ENCODE measurements at regions not wholly inside any gene's neighbourhood (a gene's known extent, or its start where the extent isn't known, plus 50 kb on each side); places are given as distances from the start of the nearest gene placed in this dataset.

- POLR2A ChIA-PET: no interaction called here
- Mint-ChIP-seq H3K9me3 (no peaks in the 10 kb centered on the region), H3K27me3 (no peaks in the 10 kb centered on the region), H3K36me3 (ENCODE audit: low read depth) (no peaks in the 10 kb centered on the region), H3K27ac (no peak overlapping the region), H3K4me1 (ENCODE audit: low read depth) (no peaks in the 10 kb centered on the region), H3K4me3 (no peak overlapping the region)
- H3K9me3 ChIP-seq (ENCODE audit: control insufficient read depth in 1 of 2, insufficient read depth in 1 of 2, low read length in 2 of 2): no peaks in the 10 kb centered on the region
- CTCF ChIA-PET: no interaction called here
- ATAC-seq (ENCODE audit: poor library complexity) (no peak), DNase-seq (no peak)
- H3K27ac ChIP-seq (ENCODE audit: low read depth in 1 of 2, low read length in 2 of 2): no peak overlapping the region
- no peak overlapping the region for H3K4me3 ChIP-seq (ENCODE audit: low read length)
- H3K27me3 ChIP-seq (ENCODE audit: control insufficient read depth in 1 of 2, insufficient read depth in 2 of 2, low read length in 2 of 2): peaks cover 0 to 4% of the 10 kb centered on the region in 2 experiments
- no peak for TF ChIP-seq CTCF (IDR thresholded peaks at IDR 0.05)
- intact Hi-C loops (cut with DNase I, micrococcal nuclease): no loop called here
- H3K36me3 ChIP-seq (ENCODE audit: insufficient read depth, low read length): no peaks in the 10 kb centered on the region
- H3K4me1 ChIP-seq (ENCODE audit: insufficient read depth, low read length): no peaks in the 10 kb centered on the region
These were observed 107.9 kb downstream of the LMO4 start for GRCh38 chr1:87436534-87436933.

- Mint-ChIP-seq H3K36me3 (ENCODE audit: low read depth) (no peaks in the 10 kb centered on the region), H3K27ac (no peak overlapping the region), H3K4me1 (ENCODE audit: low read depth) (no peaks in the 10 kb centered on the region), H3K4me3 (no peak overlapping the region), H3K9me3 (no peaks in the 10 kb centered on the region), H3K27me3 (no peaks in the 10 kb centered on the region)
- ChIA-PET CTCF (no interaction called here), POLR2A (interaction anchor here (1.0 kb wide), 1 partner anchor 10 kb away, joined by 3 read pairs; no protein-coding TSS in a partner anchor)
- no peak overlapping the region for H3K4me3 ChIP-seq (ENCODE audit: low read length)
- ATAC-seq (ENCODE audit: poor library complexity) (no peak), DNase-seq (no peak)
- no peaks in the 10 kb centered on the region for H3K9me3 ChIP-seq (ENCODE audit: control insufficient read depth in 1 of 2, insufficient read depth in 1 of 2, low read length in 2 of 2)
- H3K36me3 ChIP-seq (ENCODE audit: insufficient read depth, low read length): no peaks in the 10 kb centered on the region
- H3K4me1 ChIP-seq (ENCODE audit: insufficient read depth, low read length): no peaks in the 10 kb centered on the region
- H3K27ac ChIP-seq (ENCODE audit: low read depth in 1 of 2, low read length in 2 of 2): no peak overlapping the region
- intact Hi-C loops (cut with DNase I, micrococcal nuclease): no loop called here
- TF ChIP-seq CTCF (IDR thresholded peaks at IDR 0.05): no peak
- H3K27me3 ChIP-seq (ENCODE audit: control insufficient read depth in 1 of 2, insufficient read depth in 2 of 2, low read length in 2 of 2): peaks cover 0 to 3% of the 10 kb centered on the region in 2 experiments
These were observed 109.1 kb downstream of the LMO4 start for GRCh38 chr1:87437663-87438295.

GRCh38 chr1:87439821-87440220, 111.1 kb downstream of the LMO4 start:
- no peaks in the 10 kb centered on the region for H3K36me3 Mint-ChIP-seq (ENCODE audit: low read depth)
- H3K27me3 Mint-ChIP-seq: no peaks in the 10 kb centered on the region

More at GRCh38 chr1:87439821-87440220, 111.1 kb downstream of the LMO4 start:
- no peak for TF ChIP-seq CTCF (IDR thresholded peaks at IDR 0.05)
- intact Hi-C loops (cut with DNase I, micrococcal nuclease): no loop called here
- Histone ChIP-seq H3K4me1 (ENCODE audit: insufficient read depth, low read length) (no peaks in the 10 kb centered on the region), H3K9me3 (ENCODE audit: control insufficient read depth in 1 of 2, insufficient read depth in 1 of 2, low read length in 2 of 2) (peaks cover 4 to 6% of the 10 kb centered on the region in 2 experiments), H3K27me3 (ENCODE audit: control insufficient read depth in 1 of 2, insufficient read depth in 2 of 2, low read length in 2 of 2) (no peaks in the 10 kb centered on the region), H3K36me3 (ENCODE audit: insufficient read depth, low read length) (no peaks in the 10 kb centered on the region), H3K27ac (ENCODE audit: low read depth in 1 of 2, low read length in 2 of 2) (no peak overlapping the region), H3K4me3 (ENCODE audit: low read length) (no peak overlapping the region)
- peaks cover 3% of the 10 kb centered on the region for H3K9me3 Mint-ChIP-seq
- POLR2A ChIA-PET: no interaction called here
- CTCF ChIA-PET: no interaction called here
- DNase-seq (no peak), ATAC-seq (ENCODE audit: poor library complexity) (no peak)
- H3K4me1 Mint-ChIP-seq (ENCODE audit: low read depth): no peaks in the 10 kb centered on the region
- no peak overlapping the region for H3K4me3 Mint-ChIP-seq
- H3K27ac Mint-ChIP-seq: no peak overlapping the region

All from CD4-positive, alpha-beta T cell (primary cell).